Subcutaneous abdominal adipose tissue (tissue), 5 donors: ENCODE measurements at regions not wholly inside any gene's neighbourhood (a gene's known extent, or its start where the extent isn't known, plus 50 kb on each side); places are given as distances from the start of the nearest gene placed in this dataset.
"Not testable (repeated sequence)": the region's sequence is repeated elsewhere in the genome, so short reads cannot be mapped to it uniquely, and the experiment has no call there.

ENCODE experiments used
- H3K27ac ChIP-seq: one replicate; pipeline ENCODE4 v1.7.0; 2013; ENCODE audit warnings: low read depth, mild to moderate bottlenecking, inconsistent platforms, low read length, moderate library complexity
- H3K27me3 ChIP-seq, 5 donors: one replicate each; pipeline ENCODE4 v1.7.0; 2013; ENCODE audit warnings: low read length in 5 of 5, inconsistent platforms in 1 of 5; ENCODE audit not compliant: control insufficient read depth in 5 of 5, insufficient read depth in 4 of 5
- H3K36me3 ChIP-seq, 5 donors: one replicate each; pipeline ENCODE4 v1.7.0; 2013; ENCODE audit warnings: low read length in 5 of 5; ENCODE audit not compliant: control insufficient read depth in 5 of 5, insufficient read depth in 5 of 5
- H3K4me1 ChIP-seq, 5 donors: one replicate each; pipeline ENCODE4 v1.7.0; 2013; ENCODE audit warnings: low read length in 5 of 5, mild to moderate bottlenecking in 3 of 5, moderate library complexity in 1 of 5; ENCODE audit not compliant: control insufficient read depth in 5 of 5, insufficient read depth in 5 of 5
- H3K4me3 ChIP-seq, 5 donors: one replicate each; pipeline ENCODE4 v1.7.0; 2013; ENCODE audit warnings: low read length in 5 of 5, low read depth in 1 of 5
- H3K9ac ChIP-seq, 5 donors: one replicate each; pipeline ENCODE4 v1.7.0; 2013; ENCODE audit warnings: low read length in 5 of 5, mild to moderate bottlenecking in 4 of 5, moderate library complexity in 3 of 5
- H3K9me3 ChIP-seq, 5 donors: one replicate each; pipeline ENCODE4 v1.7.0; 2013; ENCODE audit warnings: low read length in 5 of 5; ENCODE audit not compliant: control insufficient read depth in 5 of 5
- donor health status: healthy.
- donor health status: healthy.
- donor health status: healthy.
- donor health status: healthy.
- donor health status: healthy.

- Histone ChIP-seq H3K36me3 (no peaks in the 10 kb centered on the region), H3K4me1 (no peaks in the 10 kb centered on the region), H3K4me3 (no peak overlapping the region), H3K9me3 (no peaks in the 10 kb centered on the region), H3K9ac (no peak overlapping the region), H3K27ac (no peak overlapping the region), H3K27me3 (no peaks in the 10 kb centered on the region)
Measured at GRCh38 chr20:53728359-53728758, 134.7 kb upstream of the ZNF217 start.

- not testable (repeated sequence) for H3K27ac ChIP-seq, H3K9ac ChIP-seq, H3K4me1 ChIP-seq, H3K4me3 ChIP-seq, H3K36me3 ChIP-seq, H3K27me3 ChIP-seq, H3K9me3 ChIP-seq
Measured at GRCh38 chr20:53727239-53727638, 133.6 kb upstream of the ZNF217 start.

DNA sequence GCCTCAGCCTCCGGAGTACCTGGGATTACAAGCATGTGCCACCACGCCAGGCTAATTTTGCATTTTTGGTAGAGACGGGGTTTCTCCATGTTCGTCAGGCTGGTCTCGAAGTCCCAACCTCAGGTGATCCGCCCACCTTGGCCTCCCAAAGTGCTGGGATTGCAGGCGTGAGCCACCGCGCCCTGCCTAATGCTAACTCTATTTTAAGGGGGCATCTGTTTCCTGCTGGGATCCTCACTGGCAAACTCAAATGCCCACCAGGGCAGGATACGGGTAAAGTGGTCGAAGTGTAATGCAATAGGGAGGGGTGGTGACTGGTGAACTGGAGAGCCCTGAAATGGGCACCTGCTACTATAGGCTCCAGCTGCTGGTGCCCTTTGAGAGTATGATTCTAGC, 131.9 kb upstream of the ZNF217 start:
- no peak overlapping the region for H3K27ac ChIP-seq
- no peaks in the 10 kb centered on the region for H3K27me3 ChIP-seq
- no peak overlapping the region for H3K9ac ChIP-seq
- no peaks in the 10 kb centered on the region for H3K9me3 ChIP-seq
- H3K4me1 ChIP-seq: no peaks in the 10 kb centered on the region
- no peaks in the 10 kb centered on the region for H3K36me3 ChIP-seq
- no peak overlapping the region for H3K4me3 ChIP-seq

DNA sequence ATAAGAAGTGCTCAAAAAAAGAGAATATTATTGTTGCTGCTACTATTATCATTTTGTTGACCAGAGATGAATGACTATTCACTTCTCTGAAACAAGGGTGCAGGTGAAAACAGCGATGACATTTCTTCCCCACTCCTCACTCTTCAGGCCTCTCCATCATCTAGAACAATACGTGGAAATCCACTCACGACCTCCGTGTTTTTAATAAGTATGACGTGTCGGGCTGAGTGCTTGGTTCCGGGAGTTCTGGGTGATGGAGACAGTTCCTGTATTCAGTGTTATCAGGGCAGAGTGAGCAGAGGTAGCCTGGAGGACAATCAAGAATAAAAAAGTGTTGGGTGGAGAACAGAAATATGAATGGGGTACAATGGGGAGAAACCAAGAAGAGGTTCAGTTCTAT, 130.0 kb upstream of the ZNF217 start:
- H3K4me1 ChIP-seq: no peaks in the 10 kb centered on the region
- no peaks in the 10 kb centered on the region for H3K9me3 ChIP-seq
- H3K36me3 ChIP-seq: no peaks in the 10 kb centered on the region
- no peak overlapping the region for H3K4me3 ChIP-seq
- H3K27me3 ChIP-seq: no peaks in the 10 kb centered on the region
- no peak overlapping the region for H3K9ac ChIP-seq
- no peak overlapping the region for H3K27ac ChIP-seq

DNA sequence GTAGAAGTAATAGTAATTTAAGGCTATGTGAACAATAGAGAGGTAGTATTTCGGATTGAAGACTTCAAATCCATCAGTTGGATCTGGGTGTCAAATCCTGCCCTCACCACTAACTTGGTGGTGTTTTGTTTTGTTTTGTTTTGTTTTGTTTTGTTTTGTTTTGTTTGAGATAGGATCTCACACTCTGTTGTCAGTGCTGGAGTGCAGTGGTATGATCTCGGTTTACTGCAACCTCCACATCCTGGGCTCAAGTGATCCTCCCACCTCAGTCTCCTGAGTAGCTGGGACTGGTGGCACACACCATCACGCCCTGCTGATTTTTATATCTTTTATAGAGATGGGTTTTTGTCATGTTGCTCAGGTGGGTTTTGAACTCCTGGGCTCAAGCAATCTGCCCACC, 129.4 kb upstream of the ZNF217 start:
- Histone ChIP-seq H3K9me3 (no peaks in the 10 kb centered on the region), H3K4me1 (no peaks in the 10 kb centered on the region), H3K36me3 (no peaks in the 10 kb centered on the region), H3K9ac (no peak overlapping the region), H3K4me3 (no peak overlapping the region), H3K27me3 (no peaks in the 10 kb centered on the region), H3K27ac (no peak overlapping the region)

GRCh38 chr20:53722515-53723036, 128.9 kb upstream of the ZNF217 start:
- Histone ChIP-seq H3K27ac (no peak overlapping the region), H3K9me3 (no peaks in the 10 kb centered on the region), H3K4me1 (no peaks in the 10 kb centered on the region), H3K36me3 (no peaks in the 10 kb centered on the region), H3K9ac (no peak overlapping the region), H3K4me3 (no peak overlapping the region), H3K27me3 (no peaks in the 10 kb centered on the region)

- not testable (repeated sequence) for H3K27ac ChIP-seq, H3K4me3 ChIP-seq, H3K4me1 ChIP-seq, H3K9me3 ChIP-seq, H3K36me3 ChIP-seq, H3K9ac ChIP-seq, H3K27me3 ChIP-seq
Measured at GRCh38 chr20:53721445-53721963, 127.9 kb upstream of the ZNF217 start.

- H3K9me3 ChIP-seq, H3K36me3 ChIP-seq, H3K4me3 ChIP-seq, H3K27ac ChIP-seq, H3K27me3 ChIP-seq, H3K9ac ChIP-seq, H3K4me1 ChIP-seq: not testable (repeated sequence)
Measured at GRCh38 chr20:53719171-53719803, 125.6 kb upstream of the ZNF217 start.

DNA sequence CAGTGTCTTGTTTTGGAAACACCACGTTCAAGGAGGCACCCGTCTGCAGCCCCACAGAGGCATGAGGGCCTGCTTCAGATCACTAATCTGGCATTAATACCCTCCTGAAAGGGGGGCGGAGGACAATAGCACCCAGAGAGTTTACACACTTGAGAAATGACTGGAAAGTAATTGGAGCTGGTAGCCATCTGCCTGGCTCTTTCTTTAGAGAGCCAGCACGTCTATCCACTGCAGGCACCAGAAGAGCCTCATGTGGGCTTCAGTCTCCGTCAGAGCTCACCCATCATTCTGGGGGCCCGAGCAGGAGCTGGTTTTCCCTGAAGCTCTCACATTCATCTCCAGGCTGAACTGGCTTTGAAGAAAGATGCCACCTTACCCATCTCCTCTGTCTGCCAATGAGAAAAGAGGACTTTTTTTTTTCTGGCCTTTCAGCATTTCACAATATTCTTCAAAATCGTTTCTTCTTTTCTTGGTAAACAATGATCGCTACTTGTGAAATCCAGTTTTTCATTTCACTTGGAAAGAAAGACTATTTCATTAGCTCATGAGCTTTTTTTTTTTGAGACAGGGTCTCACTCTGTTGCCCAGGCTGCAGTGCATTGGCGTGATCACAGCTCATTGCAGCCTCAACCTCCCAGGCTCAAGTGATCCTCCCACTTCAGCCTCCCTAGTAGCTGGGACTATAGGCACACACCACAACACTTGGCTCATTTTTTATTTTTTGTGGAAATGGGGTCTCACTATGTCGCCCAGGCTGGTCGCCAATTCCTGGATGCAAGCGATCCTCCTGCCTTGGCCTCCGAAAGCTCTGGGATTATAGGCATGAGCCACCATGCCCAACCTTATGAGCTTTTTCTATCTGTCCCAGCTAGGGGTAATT, 124.7 kb upstream of the ZNF217 start:
- Histone ChIP-seq H3K9me3 (no peaks in the 10 kb centered on the region), H3K27ac (no peak overlapping the region), H3K4me1 (no peaks in the 10 kb centered on the region), H3K27me3 (no peaks in the 10 kb centered on the region), H3K4me3 (no peak overlapping the region), H3K36me3 (no peaks in the 10 kb centered on the region), H3K9ac (no peak overlapping the region)

DNA sequence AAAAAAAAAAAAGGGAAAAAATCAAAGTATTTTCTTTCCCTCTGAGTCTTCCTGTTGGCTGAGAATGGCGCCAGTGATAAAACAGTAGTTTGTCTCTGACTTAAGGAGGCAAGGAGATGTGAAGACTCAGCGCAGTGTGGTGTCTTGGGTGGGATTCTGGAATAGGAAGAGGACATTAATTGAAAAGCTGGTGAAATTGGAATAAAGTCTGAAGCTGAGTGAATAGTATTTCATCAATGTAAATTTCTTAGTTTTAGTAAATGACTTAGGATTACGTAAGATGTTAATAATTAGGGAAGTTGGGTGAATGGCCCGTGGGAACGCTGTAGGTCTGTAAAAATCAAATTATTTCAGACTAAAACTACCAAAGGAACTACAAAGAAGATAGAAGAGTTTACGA, 122.8 kb upstream of the ZNF217 start:
- H3K27ac ChIP-seq: no peak overlapping the region
- H3K9ac ChIP-seq: no peak overlapping the region
- no peaks in the 10 kb centered on the region for H3K36me3 ChIP-seq
- no peaks in the 10 kb centered on the region for H3K9me3 ChIP-seq
- no peak overlapping the region for H3K4me3 ChIP-seq
- H3K4me1 ChIP-seq: no peaks in the 10 kb centered on the region
- no peaks in the 10 kb centered on the region for H3K27me3 ChIP-seq
